SK-N-SH (cell line): ENCODE measurements at regions not wholly inside any gene's neighbourhood (a gene's known extent, or its start where the extent isn't known, plus 50 kb on each side); places are given as distances from the start of the nearest gene placed in this dataset.

Experiments used
- CTCF ChIA-PET: fragments of 300-600, 350-600 bp; formaldehyde crosslinking; extraction: SDS; loops from one replicate; lab custom pipeline; 2021; lab: Yijun Ruan, JAX
- POLR2A ChIA-PET: fragments of 350-600 bp; sonication (Branson Sonifier 250); formaldehyde crosslinking; extraction: SDS; loops from one replicate; lab custom pipeline; 2020; ENCODE audit warnings: antibody characterized with exemption, inconsistent platforms; lab: Yijun Ruan, JAX
- DNase-seq: peaks from one replicate; pipeline ENCODE4 v3.0.0; 2012
- H2AFZ ChIP-seq: fragments of 200-600 bp; sonication (generic); 2 replicates; pipeline ENCODE4 v1.8.1; 2016; ENCODE audit warnings: antibody characterized with exemption, mild to moderate bottlenecking, low read depth
- H3F3A ChIP-seq: fragments of 200-600 bp; sonication (generic); replicated peaks from 2 replicates; pipeline ENCODE3; 2016; ENCODE audit warnings: antibody characterized with exemption, mild to moderate bottlenecking; ENCODE audit not compliant: insufficient read depth
- H3K27ac ChIP-seq, 2 experiments: fragments of 200-500 bp in 1 of 2; fragments of 200-600 bp in 1 of 2; sonication (Bioruptor generic) in 1 of 2; sonication (generic), shearing (Covaris generic) in 1 of 2; 2 replicates each; pipeline versions ENCODE4 v1.5.1 to v1.6.1; 2014 to 2016; ENCODE audit warnings: low read depth in 2 of 2, inconsistent platforms in 1 of 2, low read length in 1 of 2, mild to moderate bottlenecking in 1 of 2, mixed read lengths in 1 of 2
- H3K27me3 ChIP-seq: fragments of 200-600 bp; sonication (generic), shearing (Covaris generic); 2 replicates; pipeline ENCODE4 v1.6.1; 2016; ENCODE audit warnings: mixed run types; ENCODE audit not compliant: insufficient read depth
- H3K36me3 ChIP-seq, 2 experiments: fragments of 200-500 bp in 1 of 2; fragments of 200-600 bp in 1 of 2; sonication (Bioruptor generic) in 1 of 2; sonication (generic) in 1 of 2; replicated peaks in 1 of 2; 2 replicates each; pipeline versions ENCODE3 to v1.5.1; 2014 to 2016; ENCODE audit warnings: low read length in 1 of 2, mild to moderate bottlenecking in 1 of 2; ENCODE audit not compliant: insufficient read depth in 2 of 2, control insufficient read depth in 1 of 2
- H3K4me1 ChIP-seq, 2 experiments: fragments of 200-500 bp in 1 of 2; fragments of 200-600 bp in 1 of 2; sonication (Bioruptor generic) in 1 of 2; sonication (generic), shearing (Covaris generic) in 1 of 2; 2 replicates each; pipeline versions ENCODE4 v1.5.1 to v1.6.1; 2014 to 2016; ENCODE audit warnings: low read depth in 1 of 2, low read length in 1 of 2, mixed run types in 1 of 2; ENCODE audit not compliant: insufficient read depth in 2 of 2, control insufficient read depth in 1 of 2
- H3K4me2 ChIP-seq: fragments of 200-600 bp; sonication (generic), shearing (Covaris generic); 2 replicates; pipeline ENCODE4 v1.6.1; 2017; ENCODE audit warnings: mixed run types
- H3K4me3 ChIP-seq, 2 experiments: fragments of 200-500 bp in 1 of 2; fragments of 200-600 bp in 1 of 2; sonication (Bioruptor generic) in 1 of 2; sonication (generic), shearing (Covaris generic) in 1 of 2; 2 replicates each; pipeline versions ENCODE4 v1.5.1 to v1.8.1; 2014 to 2016; ENCODE audit warnings: low read depth in 2 of 2, inconsistent platforms in 1 of 2, low read length in 1 of 2, mild to moderate bottlenecking in 1 of 2, mixed read lengths in 1 of 2, moderate library complexity in 1 of 2
- H3K79me2 ChIP-seq: fragments of 200-600 bp; sonication (generic); 2 replicates; pipeline ENCODE4 v1.8.1; 2017; ENCODE audit warnings: mild to moderate bottlenecking; ENCODE audit not compliant: insufficient read depth
- H3K9ac ChIP-seq: fragments of 200-600 bp; sonication (generic); 2 replicates; pipeline ENCODE4 v1.6.1; 2017; ENCODE audit warnings: mixed run types
- H3K9me2 ChIP-seq: fragments of 200-600 bp; sonication (generic); 2 replicates; pipeline ENCODE4 v1.6.1; 2017; ENCODE audit warnings: mixed run types
- H3K9me3 ChIP-seq: fragments of 200-600 bp; sonication (generic); 2 replicates; pipeline ENCODE4 v1.6.1; 2017; ENCODE audit warnings: mixed run types, mild to moderate bottlenecking, moderate library complexity
- H4K20me1 ChIP-seq: fragments of 200-600 bp; sonication (generic); 2 replicates; pipeline ENCODE4 v1.6.1; 2017; ENCODE audit warnings: mild to moderate bottlenecking, mixed run types; ENCODE audit not compliant: insufficient read depth
- CHD2 ChIP-seq: fragments of 150-350 bp; IDR thresholded peaks from 2 replicates; pipeline ENCODE4 v1.6.1; 2018; ENCODE audit warnings: low read length; ENCODE audit not compliant: partially characterized antibody
- ELF1 ChIP-seq: IDR thresholded peaks from 2 replicates; pipeline ENCODE4 v1.4.0; 2012
- FOSL2 ChIP-seq: IDR thresholded peaks from 2 replicates; pipeline ENCODE4 v1.4.0; 2012; ENCODE audit warnings: low read depth, mild to moderate bottlenecking, moderate library complexity, borderline replicate concordance
- MXI1 ChIP-seq: IDR thresholded peaks from 2 replicates; pipeline ENCODE4 v1.6.1; 2012; ENCODE audit warnings: mild to moderate bottlenecking, low read depth, low read length, improper control_type of control experiment
- PBX3 ChIP-seq: IDR thresholded peaks from 2 replicates; pipeline ENCODE4; 2012
- RAD21 ChIP-seq: IDR thresholded peaks from 2 replicates; pipeline ENCODE4 v1.6.1; 2012; ENCODE audit warnings: mild to moderate bottlenecking, low read length
- SIN3A ChIP-seq: IDR thresholded peaks from 2 replicates; pipeline ENCODE4 v1.6.1; 2012; ENCODE audit warnings: low read depth, mild to moderate bottlenecking, low read length, moderate library complexity, borderline replicate concordance
- SMC3 ChIP-seq: IDR thresholded peaks from 2 replicates; pipeline ENCODE4 v1.6.1; 2012; ENCODE audit warnings: low read depth, low read length, improper control_type of control experiment
- USF1 ChIP-seq: IDR thresholded peaks from 2 replicates; pipeline ENCODE4 v1.4.0; 2012; ENCODE audit warnings: low read depth, borderline replicate concordance
- WGBS: methylation state at CpG from one replicate; pipeline ENCODE4 v1.1.6; 2017; ENCODE audit warnings: low lambda C conversion rate; 5-methylcytosine and 5-hydroxymethylcytosine counted together

GRCh38 chr12:4991801-4992200, 51.9 kb upstream of the KCNA5 start:
- no peaks in the 10 kb centered on the region for H3F3A ChIP-seq
- no peaks in the 10 kb centered on the region for H3K9me2 ChIP-seq
- H3K36me3 ChIP-seq, result no peaks in the 10 kb centered on the region
- no peaks in the 10 kb centered on the region for H3K79me2 ChIP-seq
- no peak for DNase-seq
- no peaks in the 10 kb centered on the region for H4K20me1 ChIP-seq
- H3K4me1 ChIP-seq, result no peaks in the 10 kb centered on the region
- H3K4me3 ChIP-seq, result no peak overlapping the region
- no peaks in the 10 kb centered on the region for H3K9me3 ChIP-seq
- H2AFZ ChIP-seq, result no peak overlapping the region
- TF ChIP-seq CHD2, result no peak
- TF ChIP-seq PBX3, result no peak
- TF ChIP-seq SIN3A, result no peak
- TF ChIP-seq ELF1, result no peak
- no peak for TF ChIP-seq USF1
- TF ChIP-seq FOSL2, result no peak
- TF ChIP-seq SMC3, result no peak
- TF ChIP-seq, all 33 proteins: peak for 0
- WGBS, result 8% methylated on average over 3 of the region's 3 CpGs
- Histone ChIP-seq H3K27me3 (peaks cover 62% of the 10 kb centered on the region), H3K9ac (no peak overlapping the region), H3K27ac (no peak overlapping the region), H3K4me2 (no peak overlapping the region)
- ChIA-PET POLR2A (no interaction called here), CTCF (interaction anchor here (0.7 kb wide), 2 partner anchors 92 to 134 kb away, joined by 4 read pairs; no protein-coding TSS in a partner anchor)

- H3K4me1 ChIP-seq, result peaks cover 0 to 5% of the 10 kb centered on the region in 2 experiments; a peak in 1 of 4 replicates
- no peak for TF ChIP-seq RAD21
- TF ChIP-seq MXI1, result no peak
- TF ChIP-seq, all 33 proteins: peak for 0
- CTCF ChIA-PET, result interaction anchor here (0.7 kb wide), 1 partner anchor 91 kb away, joined by 4 read pairs; no protein-coding TSS in a partner anchor
- H3K9me3 ChIP-seq, result no peaks in the 10 kb centered on the region
- no peak overlapping the region for H3K27ac ChIP-seq
- H3K4me2 ChIP-seq, result no peak overlapping the region
- 5% methylated on average over 4 of the region's 4 CpGs for WGBS
- no peak overlapping the region for H3K4me3 ChIP-seq
- H3K9me2 ChIP-seq, result no peaks in the 10 kb centered on the region
- H3F3A ChIP-seq, result no peaks in the 10 kb centered on the region
- H3K36me3 ChIP-seq, result no peaks in the 10 kb centered on the region
- H3K79me2 ChIP-seq, result no peaks in the 10 kb centered on the region
- peaks cover 52% of the 10 kb centered on the region for H3K27me3 ChIP-seq
- H2AFZ ChIP-seq, result no peak overlapping the region
- DNase-seq, result no peak
- H4K20me1 ChIP-seq, result no peaks in the 10 kb centered on the region
- POLR2A ChIA-PET, result no interaction called here
- H3K9ac ChIP-seq, result no peak overlapping the region
Measured at GRCh38 chr12:4992871-4993270, 50.8 kb upstream of the KCNA5 start.
